ENCODE measurements at regions not wholly inside any gene's neighbourhood (a gene's known extent, or its start where the extent isn't known, plus 50 kb on each side); places are given as distances from the start of the nearest gene placed in this dataset.

GRCh38 chr5:4015709-4016108, 420.1 kb downstream of the IRX1 start:
- no peak for TF ChIP-seq GATA3 (IDR thresholded peaks at IDR 0.05; ENCODE audit: low read depth, low read length)
- no peak for TF ChIP-seq GATA2 (IDR thresholded peaks at IDR 0.05; ENCODE audit: low read depth, low read length)
